Common myeloid progenitor, CD34-positive (primary cell): ENCODE measurements at regions not wholly inside any gene's neighbourhood (a gene's known extent, or its start where the extent isn't known, plus 50 kb on each side); places are given as distances from the start of the nearest gene placed in this dataset.

Experiments
- CTCF ChIA-PET: fragments of 350-600 bp; sonication (Branson Sonifier 250); formaldehyde crosslinking; loops from one replicate; lab custom pipeline; 2021; ENCODE audit warnings: antibody characterized with exemption; lab: Charles Lee
- POLR2A ChIA-PET: fragments of 350-600 bp; sonication (Branson Sonifier 250); formaldehyde crosslinking; loops from one replicate; lab custom pipeline; 2021; ENCODE audit warnings: antibody characterized with exemption; lab: Charles Lee
- DNase-seq, 3 donors: peaks; one replicate each; pipeline versions ENCODE4 v3.0.0 to v3.0.0-alpha.2; 2013
- H3K27ac ChIP-seq, 2 experiments: 1 replicate in 1 of 2; 2 replicates in 1 of 2; pipeline ENCODE4 v1.7.0; 2013; ENCODE audit warnings: inconsistent platforms in 2 of 2, low read length in 2 of 2, mild to moderate bottlenecking in 2 of 2, low read depth in 1 of 2, moderate library complexity in 1 of 2; ENCODE audit not compliant: severe bottlenecking in 2 of 2, insufficient read depth in 1 of 2, poor library complexity in 1 of 2
- H3K27me3 ChIP-seq, 5 experiments: replicated peaks in 2 of 5; 1 replicate in 3 of 5; 2 replicates in 2 of 5; pipeline versions ENCODE4 v1.6.1 to v1.7.0; 2013; ENCODE audit warnings: low read length in 4 of 5, mild to moderate bottlenecking in 2 of 5, moderate library complexity in 2 of 5, inconsistent platforms in 1 of 5; ENCODE audit not compliant: insufficient read depth in 5 of 5, control insufficient read depth in 4 of 5
- H3K36me3 ChIP-seq, 4 experiments: 1 replicate in 2 of 4; 2 replicates in 2 of 4; pipeline versions ENCODE4 v1.6.1 to v1.7.0; 2013; ENCODE audit warnings: low read length in 3 of 4, control low read depth in 1 of 4, mild to moderate bottlenecking in 1 of 4; ENCODE audit not compliant: control insufficient read depth in 4 of 4, insufficient read depth in 4 of 4
- H3K4me1 ChIP-seq, 4 experiments: 1 replicate in 3 of 4; 2 replicates in 1 of 4; pipeline versions ENCODE4 v1.6.1 to v1.7.1; 2013; ENCODE audit warnings: low read length in 3 of 4, mild to moderate bottlenecking in 3 of 4, control low read depth in 1 of 4, inconsistent platforms in 1 of 4, moderate library complexity in 1 of 4; ENCODE audit not compliant: control insufficient read depth in 4 of 4, insufficient read depth in 4 of 4; ENCODE audit errors: control extremely low read depth in 1 of 4
- H3K4me3 ChIP-seq, 7 experiments: 1 replicate in 4 of 7; 2 replicates in 3 of 7; pipeline versions ENCODE4 v1.5.1 to v1.7.0; 2013; ENCODE audit warnings: mild to moderate bottlenecking in 7 of 7, low read length in 6 of 7, moderate library complexity in 6 of 7, inconsistent platforms in 2 of 7, low read depth in 2 of 7, control low read depth in 1 of 7; ENCODE audit not compliant: insufficient read depth in 4 of 7, control insufficient read depth in 1 of 7; ENCODE audit errors: extremely low read depth in 1 of 7
- H3K9me3 ChIP-seq, 5 experiments: 1 replicate in 4 of 5; 2 replicates in 1 of 5; pipeline versions ENCODE4 v1.6.1 to v1.7.1; 2013; ENCODE audit warnings: low read length in 4 of 5, mild to moderate bottlenecking in 2 of 5, inconsistent platforms in 1 of 5, low read depth in 1 of 5, moderate library complexity in 1 of 5; ENCODE audit not compliant: control insufficient read depth in 4 of 5, insufficient read depth in 2 of 5; ENCODE audit errors: control extremely low read depth in 1 of 5
- WGBS: methylation state at CpG from one replicate; pipeline ENCODE4 v1.1.5; 2013; ENCODE audit not compliant: insufficient coverage; 5-methylcytosine and 5-hydroxymethylcytosine counted together

GRCh38 chr6:121904559-121904958 is 469.1 kb downstream of the GJA1 start:
- Histone ChIP-seq H3K4me1 (no peaks in the 10 kb centered on the region), H3K36me3 (no peaks in the 10 kb centered on the region), H3K9me3 (peaks cover 0 to 2% (median 0%) of the 10 kb centered on the region in 5 experiments), H3K27ac (no peak overlapping the region), H3K4me3 (no peak overlapping the region), H3K27me3 (no peaks in the 10 kb centered on the region)
- CTCF ChIA-PET: no interaction called here
- 78% methylated on average over 2 of the region's 4 CpGs for WGBS
- no peak for DNase-seq
- POLR2A ChIA-PET: no interaction called here

DNA sequence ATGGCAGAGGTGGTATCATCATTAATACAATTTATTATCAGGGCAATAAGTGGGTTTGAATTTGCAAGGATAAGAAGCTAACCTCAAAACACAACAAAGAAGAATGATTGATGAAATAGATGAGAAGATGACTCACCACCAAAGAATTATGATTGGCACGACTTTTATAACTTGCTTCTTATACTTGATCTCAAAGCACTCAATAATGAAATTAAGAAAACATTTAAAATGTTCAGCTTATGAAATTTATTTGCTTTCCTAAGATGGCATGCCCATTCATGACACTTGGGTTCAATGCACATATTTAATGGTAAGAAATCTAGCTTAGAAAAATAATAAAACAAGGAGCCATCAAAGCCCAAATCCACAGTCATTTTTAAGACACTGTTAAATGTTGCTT is 477.5 kb downstream of the GJA1 start:
- Histone ChIP-seq H3K4me3 (no peak overlapping the region), H3K36me3 (no peaks in the 10 kb centered on the region), H3K27me3 (no peaks in the 10 kb centered on the region), H3K9me3 (peaks cover 0 to 5% (median 0%) of the 10 kb centered on the region in 5 experiments), H3K27ac (no peak overlapping the region), H3K4me1 (no peaks in the 10 kb centered on the region)
- ChIA-PET CTCF (no interaction called here), POLR2A (no interaction called here)
- DNase-seq: no peak
- WGBS: no CpG with 5 or more reads among the region's 1 CpG

GRCh38 chr6:121917263-121917829 is 481.9 kb downstream of the GJA1 start:
- ChIA-PET CTCF (no interaction called here), POLR2A (no interaction called here)
- no peaks in the 10 kb centered on the region for H3K27me3 ChIP-seq
- DNase-seq: no peak
- no peaks in the 10 kb centered on the region for H3K9me3 ChIP-seq
- no peak overlapping the region for H3K4me3 ChIP-seq
- 95% methylated on average over 3 of the region's 3 CpGs for WGBS
- H3K27ac ChIP-seq: no peak overlapping the region
- no peaks in the 10 kb centered on the region for H3K4me1 ChIP-seq
- no peaks in the 10 kb centered on the region for H3K36me3 ChIP-seq

DNA sequence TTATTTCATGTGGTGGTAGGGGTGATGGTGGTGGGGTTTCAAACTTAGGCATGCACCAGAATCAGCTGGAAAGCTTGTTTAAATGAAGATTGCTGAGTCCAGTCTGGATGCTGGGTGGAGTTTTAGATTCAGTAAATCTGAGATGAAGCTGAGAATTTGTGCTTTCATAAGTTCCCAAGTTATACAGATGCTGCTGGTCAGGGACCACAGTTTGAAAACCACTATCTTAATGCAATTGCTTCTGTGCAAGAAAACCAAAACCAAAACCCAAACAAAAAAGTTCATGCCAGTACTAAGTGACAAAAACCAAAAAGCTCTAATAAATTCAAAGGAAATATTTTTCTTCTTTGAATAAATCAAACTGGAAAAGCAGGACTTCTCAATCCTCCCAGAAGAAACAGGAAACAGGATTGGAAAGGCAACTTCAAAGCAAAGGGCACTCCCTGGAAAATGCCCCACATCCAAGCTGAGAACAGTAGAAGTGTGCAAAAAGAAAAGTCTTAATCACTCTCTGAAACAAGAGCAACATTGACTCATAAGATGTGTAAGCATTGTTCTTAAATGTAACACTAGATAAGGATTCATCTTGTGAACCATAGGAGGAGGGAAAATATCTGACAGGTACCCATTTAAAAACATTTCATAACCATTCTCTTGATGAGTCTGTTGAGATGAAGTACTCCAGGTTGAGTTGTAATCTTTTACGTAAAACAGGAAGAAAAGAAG is 481.5 kb upstream of the HSF2 start:
- WGBS: no CpG with 5 or more reads among the region's 1 CpG

DNA sequence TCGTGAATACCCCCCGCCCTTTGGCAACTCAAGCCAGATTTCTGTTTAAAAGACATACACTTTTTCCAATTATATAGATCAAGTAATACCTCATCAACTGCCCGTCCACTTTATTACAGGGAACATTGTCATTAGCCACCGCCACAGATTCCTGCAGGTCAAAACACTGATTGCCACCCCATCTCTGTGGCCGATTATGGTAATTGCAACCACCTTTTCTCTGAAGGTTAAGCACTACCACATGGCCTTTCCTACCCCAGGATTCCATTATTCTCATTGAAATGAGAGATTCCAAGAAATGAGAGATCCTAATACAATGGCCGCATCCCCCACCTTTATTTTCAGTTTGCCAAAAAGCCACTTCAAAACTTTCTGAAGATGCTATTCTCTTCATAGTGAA is 478.8 kb upstream of the HSF2 start:
- Histone ChIP-seq H3K27ac (no peak overlapping the region), H3K9me3 (no peaks in the 10 kb centered on the region), H3K36me3 (no peaks in the 10 kb centered on the region), H3K27me3 (no peaks in the 10 kb centered on the region), H3K4me1 (no peaks in the 10 kb centered on the region), H3K4me3 (no peak overlapping the region)
- ChIA-PET CTCF (no interaction called here), POLR2A (no interaction called here)
- 95% methylated on average over 5 of the region's 6 CpGs for WGBS
- DNase-seq: no peak

More for the DNA sequence above, 481.5 kb upstream of the HSF2 start:
- DNase-seq: no peak
- POLR2A ChIA-PET: no interaction called here
- no peaks in the 10 kb centered on the region for H3K9me3 ChIP-seq
- H3K27me3 ChIP-seq: no peaks in the 10 kb centered on the region
- H3K4me1 ChIP-seq: no peaks in the 10 kb centered on the region
- H3K27ac ChIP-seq: no peak overlapping the region
- no peak overlapping the region for H3K4me3 ChIP-seq
- H3K36me3 ChIP-seq: no peaks in the 10 kb centered on the region
- CTCF ChIA-PET: no interaction called here

DNA sequence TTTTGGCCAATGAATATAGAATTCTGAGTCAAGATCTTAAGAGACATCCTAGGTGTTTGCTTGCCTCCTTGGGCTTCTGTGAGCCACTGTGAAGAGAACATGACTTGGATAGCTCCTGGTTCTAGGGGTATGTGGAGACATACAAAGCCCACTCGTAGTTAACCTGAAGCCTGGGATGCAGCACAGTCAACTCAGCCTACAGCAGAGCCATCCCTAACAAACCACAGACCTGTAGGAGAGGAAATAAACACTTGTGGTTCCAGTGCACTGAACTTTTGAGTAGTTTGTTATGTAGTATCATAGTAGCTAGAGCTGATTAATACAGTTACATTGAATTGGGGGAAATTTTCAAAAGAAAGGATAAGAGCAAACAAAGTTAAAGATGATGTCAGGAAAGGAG is 474.4 kb upstream of the HSF2 start:
- CTCF ChIA-PET: no interaction called here
- WGBS: 71% methylated on average over 1 of the region's 1 CpG
- Histone ChIP-seq H3K27me3 (no peaks in the 10 kb centered on the region), H3K9me3 (no peaks in the 10 kb centered on the region), H3K4me3 (no peak overlapping the region), H3K4me1 (no peaks in the 10 kb centered on the region), H3K27ac (no peak overlapping the region), H3K36me3 (no peaks in the 10 kb centered on the region)
- POLR2A ChIA-PET: no interaction called here
- no peak for DNase-seq

DNA sequence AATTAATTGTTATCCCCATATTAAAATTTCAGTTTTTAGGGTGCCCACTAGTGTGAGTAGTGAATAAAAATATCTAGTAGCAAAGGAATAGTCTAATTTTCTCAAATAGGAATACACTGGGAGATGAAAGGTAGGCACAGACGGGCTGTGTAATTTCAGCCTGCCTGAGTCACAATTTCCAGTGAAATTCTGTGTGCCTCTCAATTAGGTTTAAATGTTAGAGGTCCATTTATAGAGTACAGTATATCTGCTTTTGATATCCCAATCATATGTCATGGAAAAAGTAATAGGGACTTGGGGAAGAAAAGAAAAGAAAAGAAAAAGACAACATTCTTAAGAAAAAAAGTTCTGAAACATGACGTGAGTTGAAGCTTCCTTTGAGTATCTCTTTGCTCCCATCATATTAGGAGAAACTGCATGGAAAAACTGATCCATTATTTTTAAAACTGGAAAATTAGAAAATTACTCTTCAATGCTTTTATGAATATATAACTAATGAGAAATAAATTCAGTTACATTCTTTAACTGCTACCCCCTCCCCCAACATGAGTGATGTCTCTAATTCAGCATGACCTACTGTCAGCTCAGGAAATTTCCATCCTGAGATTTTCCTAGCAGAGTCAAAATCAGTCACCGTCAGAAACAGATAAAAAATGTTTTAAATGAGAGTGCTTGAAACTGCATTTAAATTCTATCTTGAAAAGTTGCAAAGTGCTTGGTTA is 473.8 kb upstream of the HSF2 start:
- Histone ChIP-seq H3K9me3 (no peaks in the 10 kb centered on the region), H3K4me3 (no peak overlapping the region), H3K4me1 (no peaks in the 10 kb centered on the region), H3K36me3 (no peaks in the 10 kb centered on the region), H3K27me3 (no peaks in the 10 kb centered on the region), H3K27ac (no peak overlapping the region)
- CTCF ChIA-PET: no interaction called here
- DNase-seq: no peak
- WGBS: no CpG with 5 or more reads among the region's 3 CpGs
- POLR2A ChIA-PET: no interaction called here
